AG04449 (cell line): ENCODE measurements at regions not wholly inside any gene's neighbourhood (a gene's known extent, or its start where the extent isn't known, plus 50 kb on each side); places are given as distances from the start of the nearest gene placed in this dataset.

Experiments
- CTCF ChIA-PET: fragments of 350-600 bp; formaldehyde crosslinking; extraction: SDS; loops from one replicate; lab custom pipeline; 2021; ENCODE audit warnings: antibody characterized with exemption; lab: Yijun Ruan, JAX
- POLR2A ChIA-PET: fragments of 400-600, 350-600 bp; formaldehyde crosslinking; extraction: SDS; loops from one replicate; lab custom pipeline; 2020; ENCODE audit warnings: antibody characterized with exemption, inconsistent platforms; lab: Yijun Ruan, JAX
- DNase-seq: peaks from one replicate; pipeline ENCODE4 v3.0.0-alpha.2; 2010; ENCODE audit warnings: low read depth, low spot score
- H3K4me3 ChIP-seq: 2 replicates; pipeline ENCODE4 v1.5.1; 2011; ENCODE audit warnings: low read depth, mild to moderate bottlenecking, control low read depth, low read length
- CTCF ChIP-seq: IDR thresholded peaks from one replicate; pipeline ENCODE4 v1.5.1; 2011; ENCODE audit warnings: mild to moderate bottlenecking, moderate library complexity, low read length, control low read depth, inconsistent platforms; ENCODE audit not compliant: insufficient read depth; ENCODE audit errors: missing control alignments

GRCh38 chr3:96086018-96086417, 728.4 kb upstream of the EPHA6 start:
- ChIA-PET POLR2A (no interaction called here), CTCF (no interaction called here)
- no peak for DNase-seq
- H3K4me3 ChIP-seq = no peak overlapping the region
- TF ChIP-seq CTCF = no peak

GRCh38 chr3:96101006-96101560, 713.3 kb upstream of the EPHA6 start:
- CTCF ChIA-PET = no interaction called here

GRCh38 chr3:96106701-96107100, 707.7 kb upstream of the EPHA6 start:
- no peak for TF ChIP-seq CTCF
- no peak overlapping the region for H3K4me3 ChIP-seq
- ChIA-PET CTCF (no interaction called here), POLR2A (no interaction called here)
- DNase-seq = no peak

More at GRCh38 chr3:96101006-96101560, 713.3 kb upstream of the EPHA6 start:
- no peak overlapping the region for H3K4me3 ChIP-seq
- POLR2A ChIA-PET = no interaction called here
- DNase-seq = no peak
- no peak for TF ChIP-seq CTCF
